ENCODE measurements at regions not wholly inside any gene's neighbourhood (a gene's known extent, or its start where the extent isn't known, plus 50 kb on each side); places are given as distances from the start of the nearest gene placed in this dataset.

GRCh38 chr10:113453351-113453750, 99.5 kb upstream of the HABP2 start:
- TF ChIP-seq CTCF (IDR thresholded peaks at IDR 0.05), result no peak
- TF ChIP-seq POLR2AphosphoS5 (IDR thresholded peaks at IDR 0.05), result no peak

All from esophagus muscularis mucosa (tissue), 3 donors.